ENCODE measurements at regions not wholly inside any gene's neighbourhood (a gene's known extent, or its start where the extent isn't known, plus 50 kb on each side); places are given as distances from the start of the nearest gene placed in this dataset.

DNA sequence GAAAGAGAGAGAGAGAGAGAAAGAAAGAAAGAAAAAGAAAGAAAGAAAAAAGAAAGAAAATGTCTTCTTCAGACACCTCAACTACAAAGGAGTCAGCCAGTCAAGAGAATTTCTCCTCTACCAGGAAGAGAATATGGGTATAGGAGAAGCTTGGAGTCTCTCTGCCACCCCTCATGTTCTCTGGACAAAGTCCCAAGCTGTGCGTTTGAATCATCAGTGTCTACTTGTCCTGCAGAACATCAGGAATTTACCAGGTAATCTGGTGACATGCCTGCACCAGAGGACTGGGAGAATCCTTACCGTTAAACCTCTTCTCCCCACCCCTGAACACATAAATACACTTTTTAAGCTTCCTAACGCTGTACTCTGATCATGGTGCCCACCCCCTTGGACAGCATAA, 119.5 kb downstream of the TM9SF2 start:
- H3K79me1 ChIP-seq (ENCODE audit: low read depth, low read length), result 0 out of 2 replicates have a peak, but pooled peaks cover 4% of the 10 kb centered on the region
- no peak overlapping the region for H3K56ac ChIP-seq (replicated peaks; ENCODE audit: insufficient read length, low read depth, low read length)
- H2BK20ac ChIP-seq (ENCODE audit: low read length), result no peak overlapping the region
- CTCF ChIA-PET (ENCODE audit: partially characterized antibody), result interaction anchor here (0.6 to 2.3 kb wide), 8 partner anchors 9 to 920 kb away, joined by 3 to 7 read pairs (median 3); partner anchors contain the start of gene CLYBL
- TF ChIP-seq SP4 (IDR thresholded peaks at IDR 0.05; ENCODE audit: low read length) (no peak), TCF12 (IDR thresholded peaks at IDR 0.05; ENCODE audit: low read depth, low read length) (no peak), YY1 (IDR thresholded peaks at IDR 0.05; ENCODE audit: low read depth, low read length) (no peak), NRF1 (IDR thresholded peaks at IDR 0.05; ENCODE audit: low read depth, low read length) (no peak), CTBP2 (IDR thresholded peaks at IDR 0.05; ENCODE audit: borderline replicate concordance, insufficient read depth, insufficient read length, low read length) (no peak), CHD2 (IDR thresholded peaks at IDR 0.05; ENCODE audit: low read length) (no peak), HDAC6 (IDR thresholded peaks at IDR 0.05; ENCODE audit: low read depth, low read length) (no peak), RFX5 (IDR thresholded peaks at IDR 0.05; ENCODE audit: borderline replicate concordance, low read depth, low read length) (no peak), RBBP5 (IDR thresholded peaks at IDR 0.05; ENCODE audit: borderline replicate concordance, low read depth, low read length) (no peak), POLR2A (IDR thresholded peaks at IDR 0.05; ENCODE audit: control extremely low read depth in 1 of 2, low read depth in 2 of 2, low read length in 2 of 2) (no peak), SP2 (IDR thresholded peaks at IDR 0.05; ENCODE audit: low read length) (no peak)
- H3K27ac ChIP-seq (ENCODE audit: low read depth, low read length), result no peak overlapping the region
- H3K9me3 ChIP-seq (ENCODE audit: insufficient read depth in 2 of 2, low read depth in 1 of 2, low read length in 1 of 2), result no peaks in the 10 kb centered on the region
- no peak overlapping the region for H4K91ac ChIP-seq (replicated peaks; ENCODE audit: insufficient read length, low read length)
- H3K18ac ChIP-seq (ENCODE audit: extremely low read depth, low read length), result no peak overlapping the region
- 91% methylated on average over 3 of the region's 3 CpGs; no CpG with 5 or more reads in 1 of the 2 experiments for WGBS, 2 experiments (ENCODE audit: extremely low coverage in 1 of 2, insufficient coverage in 1 of 2, insufficient read length in 1 of 2, insufficient replicate concordance in 2 of 2, low coverage in 1 of 2, low lambda C conversion rate in 2 of 2, missing lambda C conversion rate in 1 of 2)
- no peak overlapping the region for H3K14ac ChIP-seq (ENCODE audit: insufficient read length)
- no peaks in the 10 kb centered on the region for H4K20me1 ChIP-seq (replicated peaks in 1 of 2; ENCODE audit: control insufficient read depth in 1 of 2, insufficient read depth in 2 of 2, low read length in 2 of 2)
- H4K8ac ChIP-seq (ENCODE audit: extremely low read depth, insufficient read depth, low read length), result no peak overlapping the region
- H3K4me2 ChIP-seq (ENCODE audit: insufficient read depth in 1 of 2, low read depth in 2 of 2, low read length in 2 of 2), result no peak overlapping the region
- H4K5ac ChIP-seq (ENCODE audit: insufficient read length, low read depth, low read length), result no peak overlapping the region
- H3K23ac ChIP-seq (ENCODE audit: insufficient read length), result no peak overlapping the region
- no peak for FAIRE-seq
- H2BK12ac ChIP-seq (ENCODE audit: low read depth, low read length), result no peak overlapping the region
- no peak overlapping the region for H2AK5ac ChIP-seq (ENCODE audit: low read depth, low read length)
- no peak overlapping the region for H3K9ac ChIP-seq (replicated peaks in 1 of 4; ENCODE audit: extremely low read depth in 1 of 4, low read depth in 3 of 4, low read length in 3 of 4)
- H3K23me2 ChIP-seq (ENCODE audit: low read depth, low read length), result no peaks in the 10 kb centered on the region
- no peak overlapping the region for H3K4ac ChIP-seq (replicated peaks; ENCODE audit: insufficient read length, low read depth, low read length)
- no peaks in the 10 kb centered on the region for H3K27me3 ChIP-seq (replicated peaks in 1 of 4; ENCODE audit: control insufficient read depth in 3 of 4, extremely low read depth in 1 of 4, insufficient read depth in 3 of 4, low read length in 3 of 4)
- H2AFZ ChIP-seq (ENCODE audit: low read length), result no peak overlapping the region
- POLR2A ChIA-PET (ENCODE audit: partially characterized antibody), result no interaction called here
- no peak for DNase-seq (ENCODE audit: low read depth in 1 of 2, low spot score in 2 of 2)
- no peak overlapping the region for H2BK5ac ChIP-seq (ENCODE audit: low read depth, low read length)
- no peak overlapping the region for H3K4me3 ChIP-seq (ENCODE audit: extremely low read depth in 1 of 4, insufficient read depth in 2 of 4, low read depth in 3 of 4, low read length in 4 of 4)
- H2BK15ac ChIP-seq (ENCODE audit: low read length), result no peak overlapping the region
- no peaks in the 10 kb centered on the region for H3K79me2 ChIP-seq (ENCODE audit: control insufficient read depth in 1 of 2, insufficient read depth in 2 of 2, low read length in 2 of 2)
- H2BK120ac ChIP-seq (replicated peaks; ENCODE audit: low read depth, low read length), result no peak overlapping the region
- H3K4me1 ChIP-seq (replicated peaks in 1 of 4; ENCODE audit: control insufficient read depth in 3 of 4, insufficient read depth in 4 of 4, low read length in 3 of 4), result peaks cover 2 to 10% (median 8%) of the 10 kb centered on the region in 4 experiments
- H3K36me3 ChIP-seq (ENCODE audit: control insufficient read depth in 2 of 4, insufficient read depth in 4 of 4, low read length in 3 of 4), result no peaks in the 10 kb centered on the region

All from H1 (cell line).